Activated naive CD4-positive, alpha-beta T cell treated with anti-CD3 and anti-CD28 coated beads for 36 hours (primary cell): ENCODE measurements at regions not wholly inside any gene's neighbourhood (a gene's known extent, or its start where the extent isn't known, plus 50 kb on each side); places are given as distances from the start of the nearest gene placed in this dataset.
A peak's percentile ranks its signal among the peaks of the same experiment; 100 is the strongest.
"Not testable (repeated sequence)": the region's sequence is repeated elsewhere in the genome, so short reads cannot be mapped to it uniquely, and the experiment has no call there.

Experiments
- CTCF ChIA-PET: fragments of 350-600 bp; sonication (Branson Sonifier 250); formaldehyde crosslinking; loops from one replicate; lab custom pipeline; 2021; ENCODE audit warnings: antibody characterized with exemption; lab: Charles Lee
- DNase-seq: peaks from one replicate; pipeline ENCODE4 v3.0.0-alpha.2; 2020
- H3K27ac Mint-ChIP-seq: one replicate; pipeline ENCODE4 v1.8.0; 2021; ENCODE audit warnings: mild to moderate bottlenecking, mixed read lengths
- H3K27me3 Mint-ChIP-seq: one replicate; pipeline ENCODE4 v1.8.0; 2021; ENCODE audit warnings: low read depth, mixed read lengths
- H3K36me3 Mint-ChIP-seq: one replicate; pipeline ENCODE4 v1.8.0; 2021; ENCODE audit warnings: low read depth, mixed read lengths
- H3K4me1 Mint-ChIP-seq: one replicate; pipeline ENCODE4 v1.8.0; 2021; ENCODE audit warnings: low read depth, mixed read lengths
- H3K4me3 Mint-ChIP-seq: one replicate; pipeline ENCODE4 v1.8.0; 2021; ENCODE audit warnings: mild to moderate bottlenecking, moderate library complexity, mixed read lengths
- H3K9me3 Mint-ChIP-seq: one replicate; pipeline ENCODE4 v1.8.0; 2021; ENCODE audit warnings: mixed read lengths
- intact Hi-C: fragments of 100-400 bp; cut with micrococcal nuclease; formaldehyde crosslinking; loops from one replicate; pipeline ENCODE4 v1.15.1; 2023

DNA sequence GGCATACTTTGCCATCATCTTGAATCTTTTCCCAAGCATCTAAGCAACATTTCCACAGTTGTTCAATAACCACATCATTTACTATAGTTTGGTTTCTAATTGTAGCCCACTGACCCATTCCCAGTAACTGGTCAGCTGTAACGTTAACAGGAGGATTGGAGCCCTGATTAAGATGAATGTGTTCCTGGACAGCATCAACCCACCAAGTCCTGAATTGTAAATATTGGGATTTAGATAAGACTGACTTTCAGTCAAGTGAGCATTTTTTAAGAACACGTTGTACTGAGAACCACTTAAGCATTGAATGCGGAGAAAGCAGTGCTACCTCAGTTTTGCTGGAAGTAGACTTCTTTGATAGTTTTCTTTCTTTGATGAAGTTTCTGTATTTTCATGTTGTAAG lies 53.3 kb upstream of the ARL4D start:
- Mint-ChIP-seq H3K4me1 (peaks cover 28% of the 10 kb centered on the region), H3K9me3 (peaks cover 33% of the 10 kb centered on the region), H3K36me3 (peaks cover 23% of the 10 kb centered on the region)
- H3K27me3 Mint-ChIP-seq, intact Hi-C loops, H3K27ac Mint-ChIP-seq, H3K4me3 Mint-ChIP-seq, CTCF ChIA-PET, DNase-seq: not testable (repeated sequence)

DNA sequence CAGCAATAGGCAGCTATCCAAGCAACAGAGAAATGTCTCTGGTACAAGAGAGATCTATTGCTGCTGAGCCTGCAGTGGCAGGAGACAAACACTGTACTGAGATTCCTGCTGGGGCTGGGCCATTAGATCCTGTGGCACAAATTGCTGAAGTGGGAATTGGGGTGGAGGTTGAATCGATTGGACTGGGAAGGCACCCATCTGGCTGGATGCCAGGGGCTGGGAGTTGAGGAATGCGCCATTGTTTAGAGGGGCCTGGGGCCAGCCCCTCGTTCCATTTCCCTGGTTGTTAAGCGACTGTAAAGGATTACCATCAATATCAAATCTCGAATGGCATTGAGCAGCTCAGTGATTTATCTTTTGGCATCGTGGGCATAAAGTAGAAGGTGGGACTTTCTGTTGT lies 54.1 kb upstream of the ARL4D start:
- no peak overlapping the region for H3K27ac Mint-ChIP-seq
- H3K4me3 Mint-ChIP-seq = no peak overlapping the region
- peaks cover 30% of the 10 kb centered on the region for H3K4me1 Mint-ChIP-seq
- peaks cover 19% of the 10 kb centered on the region for H3K36me3 Mint-ChIP-seq
- intact Hi-C loops = no loop called here
- H3K9me3 Mint-ChIP-seq = peaks cover 29% of the 10 kb centered on the region
- DNase-seq = no peak
- CTCF ChIA-PET = no interaction called here
- no peaks in the 10 kb centered on the region for H3K27me3 Mint-ChIP-seq

DNA sequence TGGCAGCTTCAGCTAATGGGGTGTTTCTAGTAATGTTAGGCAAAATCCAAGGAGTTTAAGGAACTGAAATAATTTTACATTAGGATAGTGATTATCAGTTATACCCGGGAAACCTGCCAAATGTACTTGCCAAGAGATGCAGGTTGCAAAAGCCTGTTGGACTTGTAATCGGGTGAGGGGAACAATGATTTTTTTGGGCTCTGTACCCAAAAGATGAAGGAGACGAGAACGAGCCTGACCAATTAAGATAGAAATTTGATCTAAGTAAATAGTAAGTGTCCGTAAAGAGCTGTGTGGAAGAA lies 56.3 kb upstream of the ARL4D start:
- Mint-ChIP-seq H3K36me3 (peaks cover 4% of the 10 kb centered on the region), H3K27ac (peak overlapping the region; percentile 80), H3K4me1 (peaks cover 30% of the 10 kb centered on the region), H3K4me3 (no peak overlapping the region), H3K27me3 (no peaks in the 10 kb centered on the region), H3K9me3 (peaks cover 9% of the 10 kb centered on the region)
- intact Hi-C loops = loop anchor here (1.0 kb wide), 2 partner anchors 18 to 47 kb away; no protein-coding TSS in a partner anchor
- DNase-seq = no peak
- CTCF ChIA-PET = interaction anchor here (1.1 to 1.7 kb wide), 3 partner anchors 10 to 31 kb away, joined by 3 to 9 read pairs (median 5); no protein-coding TSS in a partner anchor

DNA sequence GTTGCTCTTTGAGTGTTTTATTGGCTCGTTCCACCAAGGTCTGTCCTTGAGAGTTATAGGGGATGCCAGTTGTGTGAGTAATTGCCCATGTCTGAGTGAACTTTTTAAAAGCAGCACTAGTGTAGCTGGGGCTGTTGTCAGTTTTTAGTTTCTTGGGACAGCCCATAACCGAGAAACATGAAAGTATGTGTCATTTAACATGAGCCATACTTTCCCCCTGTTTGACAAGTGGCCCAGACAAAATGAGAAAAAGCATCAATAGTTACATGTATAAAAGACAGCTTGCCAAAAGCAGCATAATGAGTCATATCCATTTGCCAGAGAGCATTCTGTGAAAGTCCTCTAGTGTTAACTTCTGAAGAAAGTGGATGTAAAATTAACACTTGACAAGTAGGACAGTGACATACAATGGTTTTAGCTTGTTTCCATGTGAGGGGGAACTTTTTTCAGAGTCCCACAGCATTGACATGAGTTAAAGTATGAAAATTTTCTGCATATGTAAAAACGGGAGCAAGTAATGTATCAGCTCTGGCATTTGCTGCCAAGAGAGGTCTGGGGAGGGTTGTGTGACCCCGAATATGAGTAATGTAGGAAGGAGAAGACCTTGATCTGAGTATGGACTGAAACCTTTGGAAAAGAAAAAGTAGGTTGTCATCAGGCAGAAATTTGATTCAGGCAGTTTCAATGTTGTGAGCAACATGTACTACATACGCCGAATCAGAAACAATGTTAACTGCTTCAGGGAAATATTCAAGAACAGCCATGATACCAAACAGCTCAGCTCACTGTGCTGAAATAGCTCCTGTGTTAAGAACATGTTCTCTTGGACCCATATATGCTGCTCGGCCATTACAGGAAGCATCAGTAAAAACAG lies 56.8 kb upstream of the ARL4D start:
- Mint-ChIP-seq H3K36me3 (peaks cover 4% of the 10 kb centered on the region), H3K27ac (peak overlapping the region; percentile 80), H3K4me1 (peaks cover 30% of the 10 kb centered on the region), H3K27me3 (no peaks in the 10 kb centered on the region), H3K4me3 (no peak overlapping the region), H3K9me3 (peaks cover 3% of the 10 kb centered on the region)
- CTCF ChIA-PET = interaction anchor here (1.1 to 1.7 kb wide), 3 partner anchors 10 to 32 kb away, joined by 3 to 9 read pairs (median 5); no protein-coding TSS in a partner anchor
- DNase-seq = peak; percentile 66
- intact Hi-C loops = loop anchor here (1.0 to 2.0 kb wide), 3 partner anchors 18 to 141 kb away; partner anchors contain the start of gene DHX8

DNA sequence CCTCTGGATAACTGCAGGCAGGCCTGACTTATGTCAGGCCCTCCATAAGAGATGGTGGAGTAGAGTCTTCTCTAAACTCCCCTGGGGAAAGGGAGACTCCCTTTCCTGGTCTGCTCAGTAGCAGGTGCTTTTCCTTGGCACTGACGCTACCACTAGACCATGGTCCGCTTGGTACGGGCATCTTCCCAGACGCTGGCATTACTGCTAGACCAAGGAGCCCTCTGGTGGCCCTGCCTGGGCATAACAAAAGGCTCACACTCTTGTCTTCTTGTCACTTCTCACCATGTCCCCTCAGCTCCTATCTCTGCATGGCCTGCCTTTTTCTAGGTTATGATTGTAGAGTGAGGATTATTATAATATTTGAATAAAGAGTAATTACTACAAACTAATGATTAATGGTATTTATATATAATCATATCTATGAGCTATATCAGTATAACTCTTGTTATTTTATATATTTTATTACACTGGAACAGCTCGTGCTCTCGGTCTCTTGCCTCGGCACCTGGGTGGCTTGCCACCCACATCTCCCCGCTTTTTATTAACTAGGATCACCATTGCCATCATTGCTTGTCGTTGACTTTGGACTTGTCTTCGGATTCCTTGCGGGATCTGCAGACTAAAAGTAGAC lies 59.8 kb upstream of the ARL4D start:
- DNase-seq = peak; percentile 82
- H3K36me3 Mint-ChIP-seq = no peaks in the 10 kb centered on the region
- no peaks in the 10 kb centered on the region for H3K27me3 Mint-ChIP-seq
- H3K9me3 Mint-ChIP-seq = no peaks in the 10 kb centered on the region
- H3K4me1 Mint-ChIP-seq = peaks cover 31% of the 10 kb centered on the region
- no peak overlapping the region for H3K4me3 Mint-ChIP-seq
- H3K27ac Mint-ChIP-seq = no peak overlapping the region
- CTCF ChIA-PET = interaction anchor here (0.7 to 1.9 kb wide), 10 partner anchors 11 to 374 kb away, joined by 3 to 10 read pairs (median 4); partner anchors contain the start of gene DHX8
- intact Hi-C loops = no loop called here

DNA sequence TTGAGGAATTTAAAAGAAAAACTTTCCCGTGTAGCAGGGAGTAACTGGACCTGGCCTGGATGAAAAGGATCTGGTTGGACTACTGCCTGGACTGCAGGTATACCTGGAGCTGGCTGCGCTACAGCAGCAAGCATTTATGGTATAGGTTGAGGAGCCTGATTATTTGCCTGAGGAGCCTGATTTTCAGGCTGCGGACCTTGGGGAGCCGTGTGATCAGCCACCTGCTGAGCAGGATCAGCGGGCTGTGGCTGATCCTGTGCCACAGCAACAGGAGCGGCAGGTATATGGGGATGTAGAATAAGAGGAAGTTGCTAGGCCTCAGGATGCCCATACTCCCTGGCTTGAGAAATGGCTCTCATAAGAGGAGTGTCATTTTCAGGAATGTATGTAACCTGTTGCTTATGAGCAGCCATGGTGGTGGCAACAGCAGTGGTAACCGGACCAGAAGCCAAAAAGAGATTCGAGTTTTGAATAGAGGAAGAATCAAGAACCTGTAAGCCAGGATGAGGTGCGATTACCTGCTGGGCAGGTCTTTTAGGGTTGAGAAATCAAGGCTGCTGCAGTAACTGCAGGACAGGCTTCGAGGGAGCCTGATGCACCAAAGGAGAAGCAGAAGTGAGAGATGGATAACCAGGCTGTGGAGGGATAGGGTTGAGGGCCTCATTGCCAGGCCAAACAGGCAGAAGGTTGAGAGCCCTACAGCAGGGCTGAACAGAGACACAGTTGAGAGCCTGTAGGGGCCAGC lies 60.9 kb upstream of the ARL4D start:
- intact Hi-C loops = no loop called here

DNA sequence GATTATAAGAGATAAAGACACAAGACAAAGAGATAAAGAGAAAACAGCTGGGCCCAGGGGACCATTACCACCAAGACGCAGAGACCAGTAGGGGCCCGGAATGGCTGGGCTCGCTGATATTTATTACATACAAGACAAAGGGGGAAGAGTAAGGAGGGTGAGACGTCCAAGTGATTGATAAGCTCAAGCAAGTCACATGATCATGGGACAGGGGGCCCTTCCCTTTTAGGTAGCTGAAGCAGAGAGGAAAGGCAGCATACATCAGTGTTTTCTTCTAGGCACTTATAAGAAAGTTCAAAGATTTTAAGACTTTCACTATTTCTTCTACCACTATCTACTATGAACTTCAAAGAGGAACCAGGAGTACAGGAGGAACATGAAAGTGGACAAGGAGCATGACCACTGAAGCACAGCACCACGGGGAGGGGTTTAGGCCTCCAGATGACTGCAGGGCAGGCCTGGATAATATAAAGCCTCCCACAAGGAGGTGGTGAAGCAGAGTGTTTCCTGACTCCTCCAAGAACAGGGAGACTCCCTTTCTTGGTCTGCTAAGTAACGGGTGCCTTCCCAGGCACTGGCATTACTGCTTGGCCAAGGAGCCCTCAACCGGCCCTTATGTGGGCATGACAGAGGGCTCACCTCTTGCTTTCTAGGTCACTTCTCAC lies 63.9 kb upstream of the ARL4D start:
- H3K4me3 Mint-ChIP-seq = no peak overlapping the region
- CTCF ChIA-PET = interaction anchor here (0.6 to 1.7 kb wide), 6 partner anchors 11 to 576 kb away, joined by 3 to 9 read pairs (median 4); partner anchors contain the start of gene DHX8
- no peak for DNase-seq
- no peaks in the 10 kb centered on the region for H3K27me3 Mint-ChIP-seq
- intact Hi-C loops = loop anchor here (5.0 kb wide), 1 partner anchor 328 kb away; the partner anchor contains the start of gene IFI35
- peaks cover 7% of the 10 kb centered on the region for H3K4me1 Mint-ChIP-seq
- no peaks in the 10 kb centered on the region for H3K9me3 Mint-ChIP-seq
- H3K27ac Mint-ChIP-seq = no peak overlapping the region
- H3K36me3 Mint-ChIP-seq = no peaks in the 10 kb centered on the region

More for the DNA sequence above, 60.9 kb upstream of the ARL4D start:
- Mint-ChIP-seq H3K4me3 (no peak overlapping the region), H3K9me3 (no peaks in the 10 kb centered on the region), H3K27ac (no peak overlapping the region), H3K4me1 (peaks cover 30% of the 10 kb centered on the region), H3K27me3 (no peaks in the 10 kb centered on the region), H3K36me3 (no peaks in the 10 kb centered on the region)
- no peak for DNase-seq
- CTCF ChIA-PET = interaction anchor here (0.9 to 1.6 kb wide), 2 partner anchors 10 to 11 kb away, joined by 4 to 8 read pairs; no protein-coding TSS in a partner anchor

DNA sequence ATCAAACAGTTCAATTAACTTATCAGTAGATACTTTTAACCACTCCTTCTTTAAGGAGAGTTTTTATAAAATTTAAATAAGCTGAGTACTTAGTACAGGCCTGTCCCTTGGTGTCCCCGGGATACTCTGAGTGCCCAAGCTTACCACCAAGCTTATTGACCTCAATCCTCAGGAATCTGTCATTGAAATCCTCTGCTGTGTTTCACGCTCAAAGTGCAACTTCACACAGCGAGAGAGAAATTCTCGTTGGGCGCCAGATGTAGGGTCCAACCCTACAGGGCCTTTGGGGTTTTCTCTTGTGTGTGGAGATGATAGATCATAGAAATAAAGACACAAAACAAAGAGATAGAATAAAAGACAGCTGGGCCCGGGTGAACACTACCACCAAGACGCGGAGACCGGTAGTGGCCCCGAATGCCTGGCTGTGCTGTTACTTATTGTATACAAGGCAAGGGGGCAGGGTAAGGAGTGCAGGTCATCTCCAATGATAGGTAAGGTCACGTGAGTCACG lies 65.3 kb upstream of the ARL4D start:
- Mint-ChIP-seq H3K36me3 (no peaks in the 10 kb centered on the region), H3K4me3 (no peak overlapping the region), H3K9me3 (no peaks in the 10 kb centered on the region), H3K27ac (no peak overlapping the region), H3K27me3 (peaks cover 7% of the 10 kb centered on the region), H3K4me1 (peaks cover 7% of the 10 kb centered on the region)
- no peak for DNase-seq
- intact Hi-C loops = loop anchor here (5.0 kb wide), 1 partner anchor 326 kb away; the partner anchor contains the start of gene IFI35
- CTCF ChIA-PET = interaction anchor here (1.5 to 1.9 kb wide), 3 partner anchors 9 to 149 kb away, joined by 3 to 10 read pairs (median 9); no protein-coding TSS in a partner anchor

DNA sequence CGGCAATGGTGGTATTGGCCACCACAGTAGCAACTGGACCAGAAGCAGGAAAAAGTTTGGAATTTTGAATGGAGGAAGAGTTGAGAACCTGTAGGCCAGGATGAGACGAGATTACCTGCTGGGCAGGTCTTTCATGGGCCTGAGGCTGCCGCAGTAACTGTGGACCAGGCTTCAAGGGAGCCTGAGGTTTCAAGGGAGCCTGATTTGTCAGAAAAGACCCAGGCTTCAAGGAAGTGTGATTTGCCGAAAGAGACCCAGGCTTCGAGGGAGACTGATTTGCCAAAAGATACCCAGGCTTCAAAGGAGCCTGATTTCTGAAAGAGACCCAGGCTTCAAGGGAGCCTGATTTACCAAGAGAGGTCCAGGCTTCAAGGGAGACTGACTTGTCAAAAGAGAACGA lies 66.6 kb upstream of the ARL4D start:
- H3K9me3 Mint-ChIP-seq = no peaks in the 10 kb centered on the region
- peaks cover 13% of the 10 kb centered on the region for H3K4me1 Mint-ChIP-seq
- no peak overlapping the region for H3K4me3 Mint-ChIP-seq
- intact Hi-C loops = loop anchor here (5.0 kb wide), 1 partner anchor 325 kb away; the partner anchor contains the start of gene IFI35
- DNase-seq = no peak
- peaks cover 18% of the 10 kb centered on the region for H3K27me3 Mint-ChIP-seq
- H3K27ac Mint-ChIP-seq = no peak overlapping the region
- H3K36me3 Mint-ChIP-seq = no peaks in the 10 kb centered on the region
- CTCF ChIA-PET = interaction anchor here (1.7 kb wide), 1 partner anchor 11 kb away, joined by 5 read pairs; no protein-coding TSS in a partner anchor

DNA sequence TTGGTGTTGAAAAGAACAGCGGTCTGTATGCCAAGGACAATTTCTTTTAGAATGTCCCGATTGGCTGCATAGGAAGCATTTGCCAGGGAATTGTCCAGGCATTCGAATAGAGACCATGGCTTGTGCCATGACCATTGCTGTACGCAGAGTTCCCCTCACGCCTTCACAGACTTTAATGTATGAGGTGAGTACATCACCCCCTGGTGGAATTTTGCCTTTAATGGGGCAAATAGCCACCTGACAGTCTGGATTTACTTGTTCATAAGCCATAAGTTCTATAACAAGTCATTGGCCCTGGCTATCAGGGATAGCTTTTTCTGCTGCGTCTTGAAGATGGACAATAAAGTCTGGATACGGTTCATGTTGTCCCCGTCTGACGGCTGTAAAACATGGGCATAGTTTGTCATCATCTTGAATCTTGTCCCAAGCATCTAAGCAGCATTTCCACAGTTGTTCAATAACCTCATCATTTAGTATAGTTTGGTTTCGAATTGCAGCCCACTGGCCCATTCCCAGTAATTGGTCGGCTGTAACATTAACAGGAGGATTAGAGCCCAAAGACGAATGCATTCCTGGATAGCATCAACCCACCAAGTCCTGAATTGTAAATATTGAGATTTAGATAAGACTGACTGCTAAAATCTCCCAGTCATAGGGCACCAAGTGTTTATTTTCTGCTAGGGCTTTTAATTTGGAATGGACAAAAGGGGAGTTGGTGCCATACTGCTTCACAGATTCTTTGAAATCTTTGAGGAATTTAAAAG lies 67.7 kb upstream of the ARL4D start:
- Mint-ChIP-seq H3K4me1 (peaks cover 18% of the 10 kb centered on the region), H3K36me3 (no peaks in the 10 kb centered on the region), H3K9me3 (no peaks in the 10 kb centered on the region), H3K27me3 (peaks cover 23% of the 10 kb centered on the region), H3K27ac (no peak overlapping the region), H3K4me3 (no peak overlapping the region)
- intact Hi-C loops = loop anchor here (5.0 kb wide), 1 partner anchor 324 kb away; the partner anchor contains the start of gene IFI35
- no peak for DNase-seq
- CTCF ChIA-PET = interaction anchor here (1.7 kb wide), 1 partner anchor 12 kb away, joined by 5 read pairs; no protein-coding TSS in a partner anchor
